Activated naive CD4-positive, alpha-beta T cell treated with anti-CD3 and anti-CD28 coated beads, Interleukin-2, amount 50 U/mL, for 24 hours (primary cell): ENCODE measurements at regions not wholly inside any gene's neighbourhood (a gene's known extent, or its start where the extent isn't known, plus 50 kb on each side); places are given as distances from the start of the nearest gene placed in this dataset.

ENCODE experiments used
- H3K27ac Mint-ChIP-seq: one replicate; pipeline ENCODE4 v1.8.0; 2021; ENCODE audit warnings: mild to moderate bottlenecking, mixed read lengths
- H3K27me3 Mint-ChIP-seq: one replicate; pipeline ENCODE4 v1.8.0; 2021; ENCODE audit warnings: mixed read lengths
- H3K36me3 Mint-ChIP-seq: one replicate; pipeline ENCODE4 v1.8.0; 2021; ENCODE audit warnings: mixed read lengths
- H3K4me1 Mint-ChIP-seq: one replicate; pipeline ENCODE4 v1.8.0; 2021; ENCODE audit warnings: mixed read lengths
- H3K4me3 Mint-ChIP-seq: one replicate; pipeline ENCODE4 v1.8.0; 2021; ENCODE audit warnings: mild to moderate bottlenecking, mixed read lengths
- H3K9me3 Mint-ChIP-seq: one replicate; pipeline ENCODE4 v1.8.0; 2021; ENCODE audit warnings: mixed read lengths

- H3K4me3 Mint-ChIP-seq, result no peak overlapping the region
- no peak overlapping the region for H3K27ac Mint-ChIP-seq
- peaks cover 6% of the 10 kb centered on the region for H3K9me3 Mint-ChIP-seq
- H3K27me3 Mint-ChIP-seq, result peaks cover 3% of the 10 kb centered on the region
- no peaks in the 10 kb centered on the region for H3K36me3 Mint-ChIP-seq
- no peaks in the 10 kb centered on the region for H3K4me1 Mint-ChIP-seq
These were observed 110.5 kb upstream of the CAMK1G start for GRCh38 chr1:209473025-209473424.

GRCh38 chr1:209480345-209480744 is 103.2 kb upstream of the CAMK1G start:
- no peaks in the 10 kb centered on the region for H3K36me3 Mint-ChIP-seq
- no peak overlapping the region for H3K27ac Mint-ChIP-seq
- peaks cover 3% of the 10 kb centered on the region for H3K27me3 Mint-ChIP-seq
- H3K4me3 Mint-ChIP-seq, result no peak overlapping the region
- H3K4me1 Mint-ChIP-seq, result peaks cover 17% of the 10 kb centered on the region
- no peaks in the 10 kb centered on the region for H3K9me3 Mint-ChIP-seq

- H3K4me1 Mint-ChIP-seq, result peaks cover 19% of the 10 kb centered on the region
- H3K4me3 Mint-ChIP-seq, result no peak overlapping the region
- H3K36me3 Mint-ChIP-seq, result no peaks in the 10 kb centered on the region
- no peaks in the 10 kb centered on the region for H3K9me3 Mint-ChIP-seq
- no peak overlapping the region for H3K27ac Mint-ChIP-seq
- no peaks in the 10 kb centered on the region for H3K27me3 Mint-ChIP-seq
These were observed 99.8 kb upstream of the CAMK1G start for GRCh38 chr1:209483691-209484090.

- Mint-ChIP-seq H3K9me3 (no peaks in the 10 kb centered on the region), H3K36me3 (no peaks in the 10 kb centered on the region), H3K4me3 (no peak overlapping the region), H3K27me3 (no peaks in the 10 kb centered on the region), H3K4me1 (peaks cover 19% of the 10 kb centered on the region), H3K27ac (no peak overlapping the region)
These were observed 99.1 kb upstream of the CAMK1G start for GRCh38 chr1:209484429-209484828.

- no peak overlapping the region for H3K4me3 Mint-ChIP-seq
- H3K9me3 Mint-ChIP-seq, result no peaks in the 10 kb centered on the region
- H3K27ac Mint-ChIP-seq, result no peak overlapping the region
- no peaks in the 10 kb centered on the region for H3K36me3 Mint-ChIP-seq
- peaks cover 19% of the 10 kb centered on the region for H3K4me1 Mint-ChIP-seq
- H3K27me3 Mint-ChIP-seq, result no peaks in the 10 kb centered on the region
These were observed 98.3 kb upstream of the CAMK1G start for GRCh38 chr1:209485167-209485566.

GRCh38 chr1:209485751-209486150 is 97.8 kb upstream of the CAMK1G start:
- H3K4me1 Mint-ChIP-seq, result peaks cover 19% of the 10 kb centered on the region
- no peak overlapping the region for H3K4me3 Mint-ChIP-seq
- no peaks in the 10 kb centered on the region for H3K27me3 Mint-ChIP-seq
- no peak overlapping the region for H3K27ac Mint-ChIP-seq
- H3K9me3 Mint-ChIP-seq, result no peaks in the 10 kb centered on the region
- H3K36me3 Mint-ChIP-seq, result no peaks in the 10 kb centered on the region

GRCh38 chr1:209486861-209487593 is 96.5 kb upstream of the CAMK1G start:
- Mint-ChIP-seq H3K27ac (no peak overlapping the region), H3K9me3 (no peaks in the 10 kb centered on the region), H3K4me3 (no peak overlapping the region), H3K27me3 (peaks cover 2% of the 10 kb centered on the region), H3K4me1 (peaks cover 19% of the 10 kb centered on the region), H3K36me3 (no peaks in the 10 kb centered on the region)

GRCh38 chr1:209490013-209490412 is 93.5 kb upstream of the CAMK1G start:
- Mint-ChIP-seq H3K36me3 (no peaks in the 10 kb centered on the region), H3K27ac (no peak overlapping the region), H3K9me3 (peaks cover 8% of the 10 kb centered on the region), H3K27me3 (peaks cover 2% of the 10 kb centered on the region), H3K4me3 (no peak overlapping the region), H3K4me1 (peaks cover 4% of the 10 kb centered on the region)

GRCh38 chr1:209491031-209491430 is 92.5 kb upstream of the CAMK1G start:
- Mint-ChIP-seq H3K27ac (no peak overlapping the region), H3K27me3 (peaks cover 2% of the 10 kb centered on the region), H3K4me3 (no peak overlapping the region), H3K4me1 (no peaks in the 10 kb centered on the region), H3K9me3 (peaks cover 10% of the 10 kb centered on the region), H3K36me3 (no peaks in the 10 kb centered on the region)

- peaks cover 2% of the 10 kb centered on the region for H3K27me3 Mint-ChIP-seq
- H3K4me3 Mint-ChIP-seq, result no peak overlapping the region
- peaks cover 11% of the 10 kb centered on the region for H3K9me3 Mint-ChIP-seq
- no peaks in the 10 kb centered on the region for H3K36me3 Mint-ChIP-seq
- H3K4me1 Mint-ChIP-seq, result no peaks in the 10 kb centered on the region
- H3K27ac Mint-ChIP-seq, result no peak overlapping the region
These were observed 92.0 kb upstream of the CAMK1G start for GRCh38 chr1:209491496-209491895.

- Mint-ChIP-seq H3K4me3 (no peak overlapping the region), H3K27ac (no peak overlapping the region), H3K4me1 (no peaks in the 10 kb centered on the region), H3K27me3 (peaks cover 2% of the 10 kb centered on the region), H3K36me3 (peaks cover 2% of the 10 kb centered on the region), H3K9me3 (peaks cover 15% of the 10 kb centered on the region)
These were observed 91.6 kb upstream of the CAMK1G start for GRCh38 chr1:209491897-209492296.

GRCh38 chr1:209493559-209493958 is 90.0 kb upstream of the CAMK1G start:
- H3K9me3 Mint-ChIP-seq, result peaks cover 21% of the 10 kb centered on the region
- H3K36me3 Mint-ChIP-seq, result peaks cover 2% of the 10 kb centered on the region
- no peaks in the 10 kb centered on the region for H3K4me1 Mint-ChIP-seq
- H3K27ac Mint-ChIP-seq, result no peak overlapping the region
- no peak overlapping the region for H3K4me3 Mint-ChIP-seq
- H3K27me3 Mint-ChIP-seq, result peaks cover 2% of the 10 kb centered on the region

GRCh38 chr1:209497729-209498128 is 85.8 kb upstream of the CAMK1G start:
- no peak overlapping the region for H3K27ac Mint-ChIP-seq

GRCh38 chr1:209500993-209501392 is 82.5 kb upstream of the CAMK1G start:
- no peak overlapping the region for H3K4me3 Mint-ChIP-seq
- peaks cover 32% of the 10 kb centered on the region for H3K9me3 Mint-ChIP-seq
- H3K4me1 Mint-ChIP-seq, result no peaks in the 10 kb centered on the region
- H3K27me3 Mint-ChIP-seq, result peaks cover 9% of the 10 kb centered on the region
- no peak overlapping the region for H3K27ac Mint-ChIP-seq
- peaks cover 2% of the 10 kb centered on the region for H3K36me3 Mint-ChIP-seq

More at GRCh38 chr1:209497729-209498128, 85.8 kb upstream of the CAMK1G start:
- H3K4me3 Mint-ChIP-seq, result no peak overlapping the region
- H3K4me1 Mint-ChIP-seq, result no peaks in the 10 kb centered on the region
- peaks cover 2% of the 10 kb centered on the region for H3K36me3 Mint-ChIP-seq
- peaks cover 42% of the 10 kb centered on the region for H3K9me3 Mint-ChIP-seq
- H3K27me3 Mint-ChIP-seq, result peaks cover 4% of the 10 kb centered on the region

GRCh38 chr1:209503196-209503595 is 80.3 kb upstream of the CAMK1G start:
- no peak overlapping the region for H3K4me3 Mint-ChIP-seq
- no peaks in the 10 kb centered on the region for H3K36me3 Mint-ChIP-seq
- H3K27ac Mint-ChIP-seq, result no peak overlapping the region
- H3K27me3 Mint-ChIP-seq, result peaks cover 12% of the 10 kb centered on the region
- peaks cover 24% of the 10 kb centered on the region for H3K9me3 Mint-ChIP-seq
- H3K4me1 Mint-ChIP-seq, result no peaks in the 10 kb centered on the region

- Mint-ChIP-seq H3K27me3 (peaks cover 12% of the 10 kb centered on the region), H3K4me1 (no peaks in the 10 kb centered on the region), H3K27ac (no peak overlapping the region), H3K4me3 (no peak overlapping the region), H3K9me3 (peaks cover 15% of the 10 kb centered on the region), H3K36me3 (no peaks in the 10 kb centered on the region)
These were observed 78.9 kb upstream of the CAMK1G start for GRCh38 chr1:209504571-209504970.

GRCh38 chr1:209505044-209505443 is 78.5 kb upstream of the CAMK1G start:
- Mint-ChIP-seq H3K4me3 (no peak overlapping the region), H3K36me3 (no peaks in the 10 kb centered on the region), H3K4me1 (no peaks in the 10 kb centered on the region), H3K9me3 (peaks cover 14% of the 10 kb centered on the region), H3K27me3 (peaks cover 12% of the 10 kb centered on the region), H3K27ac (no peak overlapping the region)
